Left colon (tissue), 2 donors: ENCODE measurements at regions not wholly inside any gene's neighbourhood (a gene's known extent, or its start where the extent isn't known, plus 50 kb on each side); places are given as distances from the start of the nearest gene placed in this dataset.

Experiments used
- ATAC-seq: fragments of 200-7000 bp; cut with Tn5 transposase; one replicate; pipeline ENCODE4 v1.9.1; 2020; ENCODE audit warnings: mild to moderate bottlenecking, moderate library complexity
- DNase-seq, 2 donors: peaks; one replicate each; pipeline ENCODE4 v3.0.0-alpha.2; 2020
- intact Hi-C, 2 donors: fragments of 100-400 bp; cut with DNase I in 1 of 2; cut with micrococcal nuclease in 1 of 2; formaldehyde crosslinking; loops; one replicate each; pipeline versions ENCODE4 v1.11.2 to v1.14.0; 2022; cut with DNase I, micrococcal nuclease
- donor health status: DM: no; HTN: no; CAD: no.
- donor health status: DM: yes; HTN: yes; CAD: no.

DNA sequence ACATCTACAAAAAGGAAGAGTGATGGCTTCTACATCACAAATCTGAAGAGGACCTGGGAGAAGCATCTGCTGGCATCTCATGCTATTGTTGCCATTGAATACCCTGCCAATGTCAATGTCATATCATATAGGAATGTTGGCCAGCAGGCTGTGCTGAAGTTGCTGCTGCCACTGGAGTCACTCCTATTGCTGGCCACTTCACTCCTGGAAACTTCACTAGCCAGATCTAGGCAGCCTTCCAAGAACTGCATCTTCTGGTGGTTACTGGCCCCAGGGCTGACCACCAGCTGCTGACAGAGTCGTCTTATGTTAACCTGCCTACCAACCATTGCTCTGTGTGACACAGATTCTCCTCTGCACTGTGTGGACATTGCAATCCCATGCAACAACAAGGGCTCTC, 111.8 kb downstream of the PERP start:
- intact Hi-C loops: no loop called here
- ATAC-seq: no peak

GRCh38 chr6:137998461-137999019, 108.7 kb downstream of the PERP start:
- intact Hi-C loops: no loop called here
- DNase-seq (no peak), ATAC-seq (no peak)

More for the DNA sequence above, 111.8 kb downstream of the PERP start:
- no peak for DNase-seq

DNA sequence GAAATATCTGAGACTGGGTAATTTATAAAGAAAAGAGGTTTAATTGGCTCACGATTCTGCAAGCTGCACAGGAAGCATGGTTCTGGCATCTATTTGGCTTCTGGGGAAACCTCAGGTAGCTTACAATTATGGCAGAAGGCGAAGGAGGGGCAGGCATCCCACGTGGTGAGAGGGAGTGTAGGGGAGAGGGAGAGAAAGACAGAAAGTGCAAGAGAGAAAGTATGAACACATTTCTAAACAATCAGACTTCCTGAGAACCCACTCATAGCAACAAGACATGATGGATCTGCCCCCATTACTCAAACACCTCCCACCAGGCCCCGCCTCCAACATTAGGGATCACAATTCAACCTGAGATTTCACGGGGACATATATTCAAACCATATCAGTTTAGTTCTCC, 107.4 kb downstream of the PERP start:
- intact Hi-C loops: loop anchor here (2.0 to 10.0 kb wide), 3 partner anchors 109 to 405 kb away; partner anchors contain the start of gene HEBP2 (in 1 of the 2)
- no peak for ATAC-seq
- DNase-seq: no peak

- ATAC-seq (no peak), DNase-seq (no peak)
- intact Hi-C loops: loop anchor here (2.0 to 10.0 kb wide), 3 partner anchors 108 to 404 kb away; partner anchors contain the start of gene HEBP2 (in 1 of the 2)
Observed at GRCh38 chr6:138000941-138001340, 106.3 kb downstream of the PERP start.

GRCh38 chr6:138001750-138002349, 105.4 kb downstream of the PERP start:
- peak in 1 of 2 donors; percentile 77 for DNase-seq
- intact Hi-C loops: loop anchor here (2.0 to 10.0 kb wide), 3 partner anchors 107 to 403 kb away; partner anchors contain the start of gene HEBP2 (in 1 of the 2)
- ATAC-seq: peak; percentile 69

- intact Hi-C loops: loop anchor here (10.0 kb wide), 2 partner anchors 110 to 400 kb away; partner anchors contain the start of gene HEBP2 (in 1 of the 2)
- ATAC-seq: peak; percentile 55
- peak in 1 of 2 donors; percentile 16 for DNase-seq
Observed at GRCh38 chr6:138004430-138005287, 102.6 kb downstream of the PERP start.

GRCh38 chr6:138005846-138006245, 101.4 kb downstream of the PERP start:
- DNase-seq (no peak), ATAC-seq (peak; percentile 46)
- intact Hi-C loops: loop anchor here (10.0 kb wide), 2 partner anchors 109 to 399 kb away; partner anchors contain the start of gene HEBP2 (in 1 of the 2)

GRCh38 chr6:138007014-138007472, 100.2 kb downstream of the PERP start:
- DNase-seq: peak in 1 of 2 donors; percentile 34

GRCh38 chr6:138008791-138009190, 98.4 kb downstream of the PERP start:
- no peak for DNase-seq
- intact Hi-C loops: loop anchor here (10.0 kb wide), 2 partner anchors 106 to 396 kb away; partner anchors contain the start of gene HEBP2 (in 1 of the 2)
- no peak for ATAC-seq

More at GRCh38 chr6:138007014-138007472, 100.2 kb downstream of the PERP start:
- ATAC-seq: peak; percentile 30
- intact Hi-C loops: loop anchor here (10.0 kb wide), 2 partner anchors 108 to 398 kb away; partner anchors contain the start of gene HEBP2 (in 1 of the 2)

GRCh38 chr6:138011413-138011812, 95.8 kb downstream of the PERP start:
- intact Hi-C loops: no loop called here
- DNase-seq (no peak), ATAC-seq (no peak)

GRCh38 chr6:138012682-138013081, 94.5 kb downstream of the PERP start:
- intact Hi-C loops: no loop called here
- ATAC-seq (peak; percentile 89), DNase-seq (peak; percentile 34 to 40)

- peak; percentile 68 for ATAC-seq
- DNase-seq: no peak
- intact Hi-C loops: no loop called here
Observed at GRCh38 chr6:138013959-138014358, 93.3 kb downstream of the PERP start.

GRCh38 chr6:138017166-138017757, 90.0 kb downstream of the PERP start:
- DNase-seq: no peak
- no peak for ATAC-seq
- intact Hi-C loops: no loop called here

DNA sequence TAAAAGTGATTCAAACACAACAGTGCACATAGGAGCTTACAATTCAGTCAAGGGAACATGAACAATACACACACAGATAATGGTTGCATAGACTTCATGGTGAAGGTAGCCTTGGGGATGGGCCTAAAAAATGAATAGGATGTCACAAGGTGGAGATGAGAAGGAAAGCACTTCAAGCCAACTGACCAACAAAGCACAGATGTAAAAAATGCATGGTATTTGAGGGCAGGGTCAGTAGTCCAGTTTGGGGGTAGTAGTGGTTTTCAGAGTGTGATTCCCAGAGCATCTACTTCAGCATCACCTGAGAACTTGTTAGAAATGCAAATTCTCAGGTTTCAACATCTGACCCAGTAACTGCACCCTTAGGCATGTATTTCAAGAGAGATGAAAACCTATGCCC, 88.9 kb downstream of the PERP start:
- intact Hi-C loops: no loop called here
- ATAC-seq (no peak), DNase-seq (no peak)

DNA sequence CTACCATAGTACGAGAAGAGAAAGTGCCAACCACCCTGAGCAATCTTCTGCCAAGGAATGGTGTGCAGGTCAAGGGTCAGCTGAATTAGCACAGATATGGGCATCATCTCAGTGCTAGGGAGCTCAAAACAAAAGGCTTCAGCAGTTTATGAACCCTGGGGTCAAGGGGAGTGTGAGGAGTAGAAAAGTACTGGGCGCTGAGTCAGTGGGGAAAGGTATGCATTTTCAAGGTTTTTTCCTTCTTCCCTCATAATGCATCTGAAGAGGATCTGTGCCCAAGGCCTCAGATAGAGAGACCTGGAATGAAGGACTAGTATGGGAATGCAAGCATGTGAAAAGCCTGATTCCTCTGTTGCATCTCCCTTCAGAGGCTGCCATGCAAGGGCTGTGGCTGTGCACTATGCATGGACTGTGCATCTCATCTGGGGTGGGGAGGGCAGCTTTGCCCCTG, 81.7 kb downstream of the PERP start:
- intact Hi-C loops: no loop called here
- no peak for DNase-seq
- ATAC-seq: no peak

DNA sequence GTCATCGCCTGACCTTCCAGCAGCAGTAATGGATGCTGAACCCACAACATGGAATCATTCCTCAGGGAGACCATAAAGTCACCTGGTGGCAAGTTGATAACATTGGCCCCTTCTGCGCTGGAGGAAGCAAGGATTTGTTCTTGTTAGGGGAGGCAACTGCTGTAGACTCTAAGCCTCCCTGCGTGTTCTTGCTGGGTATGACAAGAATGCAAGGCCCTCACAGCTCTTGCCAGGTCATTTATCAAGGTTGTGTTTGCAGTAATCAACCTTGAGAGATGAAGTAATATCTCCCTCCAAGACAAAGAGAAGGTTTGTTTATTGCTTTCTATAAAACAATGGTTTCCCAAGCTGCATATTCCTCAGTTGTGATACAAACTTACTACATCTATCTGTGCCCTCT, 80.9 kb downstream of the PERP start:
- intact Hi-C loops: no loop called here
- DNase-seq (no peak), ATAC-seq (no peak)

GRCh38 chr6:138028893-138029292, 78.3 kb downstream of the PERP start:
- intact Hi-C loops: no loop called here
- peak; percentile 88 for ATAC-seq
- DNase-seq: peak in 1 of 2 donors; percentile 7

GRCh38 chr6:138030872-138031271, 76.3 kb downstream of the PERP start:
- no peak for ATAC-seq
- intact Hi-C loops: no loop called here
- no peak for DNase-seq

DNA sequence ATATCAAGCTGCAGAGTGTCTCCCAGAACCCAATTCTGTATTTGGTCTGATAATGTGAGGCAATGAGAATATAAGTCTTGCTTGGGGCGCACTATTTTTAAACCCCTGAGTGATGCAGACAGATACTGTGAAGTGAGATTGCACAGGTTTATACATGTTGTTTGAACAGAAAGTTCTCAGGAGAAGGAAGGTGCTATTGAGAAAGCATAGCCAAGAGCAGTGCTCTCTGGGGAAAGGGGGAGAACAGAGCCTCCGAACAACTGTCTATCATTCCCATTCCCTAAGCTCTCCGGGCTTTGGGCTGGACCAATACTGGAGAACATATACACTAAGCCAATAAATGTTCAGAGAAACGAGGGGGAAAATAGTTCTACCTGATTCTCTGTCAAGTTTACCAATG, 75.8 kb downstream of the PERP start:
- no peak for DNase-seq
- intact Hi-C loops: no loop called here
- ATAC-seq: no peak
